Fibroblast of lung (primary cell): ENCODE measurements at regions not wholly inside any gene's neighbourhood (a gene's known extent, or its start where the extent isn't known, plus 50 kb on each side); places are given as distances from the start of the nearest gene placed in this dataset.
"Not testable (repeated sequence)": the region's sequence is repeated elsewhere in the genome, so short reads cannot be mapped to it uniquely, and the experiment has no call there.

Experiments used
- DNase-seq, 2 donors: peaks; one replicate each; pipeline versions ENCODE4 v3.0.0 to v3.0.0-alpha.2; 2010; ENCODE audit warnings: low read depth in 2 of 2
- H2AFZ ChIP-seq: 2 replicates; pipeline ENCODE4 v1.5.1; 2012; ENCODE audit warnings: low read length, control low read depth, inconsistent platforms
- H3K27ac ChIP-seq: 2 replicates; pipeline ENCODE4 v1.5.1; 2011; ENCODE audit warnings: low read length, control low read depth; ENCODE audit not compliant: insufficient read depth
- H3K27me3 ChIP-seq: 2 replicates; pipeline ENCODE4 v1.5.1; 2011; ENCODE audit warnings: mild to moderate bottlenecking, low read length; ENCODE audit not compliant: control insufficient read depth, insufficient read depth
- H3K36me3 ChIP-seq: 2 replicates; pipeline ENCODE4 v1.5.1; 2011; ENCODE audit warnings: low read length; ENCODE audit not compliant: control insufficient read depth, insufficient read depth
- H3K4me1 ChIP-seq: 2 replicates; pipeline ENCODE4 v1.5.1; 2011; ENCODE audit warnings: low read length; ENCODE audit not compliant: control insufficient read depth, insufficient read depth; ENCODE audit errors: extremely low read depth
- H3K4me2 ChIP-seq: 2 replicates; pipeline ENCODE4 v1.5.1; 2011; ENCODE audit warnings: low read length, control low read depth; ENCODE audit not compliant: insufficient read depth; ENCODE audit errors: extremely low read depth
- H3K4me3 ChIP-seq, 4 experiments: fragments of 200-600 bp in 1 of 4; sonication (generic) in 1 of 4; replicated peaks in 1 of 4; 2 replicates each; pipeline ENCODE4 v1.5.1; 2011 to 2016; ENCODE audit warnings: low read length in 4 of 4, low read depth in 3 of 4, mild to moderate bottlenecking in 3 of 4, control low read depth in 2 of 4, inconsistent platforms in 1 of 4, mixed read lengths in 1 of 4; ENCODE audit not compliant: insufficient read depth in 1 of 4; ENCODE audit errors: control extremely low read depth in 1 of 4
- H3K79me2 ChIP-seq: 2 replicates; pipeline ENCODE4 v1.5.1; 2012; ENCODE audit warnings: mild to moderate bottlenecking, low read length, inconsistent platforms; ENCODE audit not compliant: control insufficient read depth, insufficient read depth
- H3K9ac ChIP-seq: 2 replicates; pipeline ENCODE4 v1.5.1; 2011; ENCODE audit warnings: mild to moderate bottlenecking, low read length, control low read depth; ENCODE audit not compliant: insufficient read depth
- H3K9me3 ChIP-seq: 2 replicates; pipeline ENCODE4 v1.5.1; 2012; ENCODE audit warnings: low read depth, low read length; ENCODE audit not compliant: control insufficient read depth, insufficient read depth
- H4K20me1 ChIP-seq: 2 replicates; pipeline ENCODE4 v1.5.1; 2011; ENCODE audit warnings: low read length; ENCODE audit not compliant: control insufficient read depth, insufficient read depth; ENCODE audit errors: extremely low read depth
- CTCF ChIP-seq, 2 donors: IDR thresholded peaks in 1 of 2; conservative IDR thresholded peaks in 1 of 2; 1 replicate in 1 of 2; 2 replicates in 1 of 2; pipeline ENCODE4 v1.5.1; 2011 to 2012; ENCODE audit warnings: low read length in 2 of 2, control low read depth in 1 of 2, inconsistent platforms in 1 of 2, low read depth in 1 of 2, mild to moderate bottlenecking in 1 of 2
- EZH2 ChIP-seq: IDR thresholded peaks from 2 replicates; pipeline ENCODE4 v1.5.1; 2012; ENCODE audit warnings: low read length, control low read depth, mild to moderate bottlenecking; ENCODE audit errors: missing control alignments

- Histone ChIP-seq H3K9me3 (no peaks in the 10 kb centered on the region), H3K79me2 (no peaks in the 10 kb centered on the region), H3K9ac (no peak overlapping the region), H2AFZ (no peak overlapping the region), H3K4me1 (no peaks in the 10 kb centered on the region), H3K27me3 (no peaks in the 10 kb centered on the region), H3K36me3 (no peaks in the 10 kb centered on the region), H3K27ac (no peak overlapping the region), H4K20me1 (no peaks in the 10 kb centered on the region), H3K4me3 (no peak overlapping the region), H3K4me2 (no peak overlapping the region)
- TF ChIP-seq EZH2 (no peak), CTCF (conservative IDR thresholded peaks at IDR 0.05 in 1 of 2, IDR thresholded peaks at IDR 0.05 in 1 of 2; ENCODE audit: low read depth in 1 of 2, low read length in 2 of 2) (no peak)
- no peak for DNase-seq
These were observed 1478.9 kb downstream of the PCDH19 start for GRCh38 chrX:98931216-98931615.

GRCh38 chrX:98924511-98924910, 1485.6 kb downstream of the PCDH19 start:
- DNase-seq: no peak
- TF ChIP-seq CTCF (conservative IDR thresholded peaks at IDR 0.05 in 1 of 2, IDR thresholded peaks at IDR 0.05 in 1 of 2; ENCODE audit: low read depth in 1 of 2, low read length in 2 of 2) (no peak), EZH2 (no peak)
- no peak overlapping the region for H3K4me2 ChIP-seq
- no peaks in the 10 kb centered on the region for H3K27me3 ChIP-seq
- no peaks in the 10 kb centered on the region for H3K9me3 ChIP-seq
- H3K4me1 ChIP-seq: no peaks in the 10 kb centered on the region
- no peak overlapping the region for H3K27ac ChIP-seq
- no peaks in the 10 kb centered on the region for H3K36me3 ChIP-seq
- no peaks in the 10 kb centered on the region for H3K79me2 ChIP-seq
- H3K9ac ChIP-seq: no peak overlapping the region
- no peak overlapping the region for H3K4me3 ChIP-seq
- no peak overlapping the region for H2AFZ ChIP-seq
- no peaks in the 10 kb centered on the region for H4K20me1 ChIP-seq

GRCh38 chrX:98897191-98897590, 1512.9 kb downstream of the PCDH19 start:
- Histone ChIP-seq H3K9ac (no peak overlapping the region), H3K4me1 (no peaks in the 10 kb centered on the region), H3K9me3 (no peaks in the 10 kb centered on the region), H3K4me3 (no peak overlapping the region), H3K36me3 (no peaks in the 10 kb centered on the region), H3K27me3 (no peaks in the 10 kb centered on the region), H3K27ac (no peak overlapping the region), H2AFZ (no peak overlapping the region), H3K4me2 (no peak overlapping the region), H3K79me2 (no peaks in the 10 kb centered on the region), H4K20me1 (no peaks in the 10 kb centered on the region)
- DNase-seq: no peak
- TF ChIP-seq CTCF (conservative IDR thresholded peaks at IDR 0.05 in 1 of 2, IDR thresholded peaks at IDR 0.05 in 1 of 2; ENCODE audit: low read depth in 1 of 2, low read length in 2 of 2) (no peak), EZH2 (no peak)

GRCh38 chrX:98850639-98851038, 1559.4 kb downstream of the PCDH19 start:
- not testable (repeated sequence) for H3K27me3 ChIP-seq, H2AFZ ChIP-seq, H3K4me2 ChIP-seq, H3K36me3 ChIP-seq, H3K9ac ChIP-seq, H4K20me1 ChIP-seq, H3K4me1 ChIP-seq, H3K79me2 ChIP-seq, H3K9me3 ChIP-seq, H3K27ac ChIP-seq, DNase-seq, H3K4me3 ChIP-seq
